GM19193 (cell line): ENCODE measurements at regions not wholly inside any gene's neighbourhood (a gene's known extent, or its start where the extent isn't known, plus 50 kb on each side); places are given as distances from the start of the nearest gene placed in this dataset.

Experiments
- POLR2A ChIP-seq: IDR thresholded peaks from 4 replicates; pipeline ENCODE4 v1.6.1; 2011; ENCODE audit not compliant: insufficient read depth, insufficient read length; ENCODE audit errors: extremely low read depth

- no peak for TF ChIP-seq POLR2A
Measured at GRCh38 chr5:167608390-167609272, 682.8 kb upstream of the WWC1 start.

- TF ChIP-seq POLR2A: no peak
Measured at GRCh38 chr5:167614294-167615021, 677.0 kb upstream of the WWC1 start.

- TF ChIP-seq POLR2A: no peak
Measured at GRCh38 chr5:167616043-167616890, 675.2 kb upstream of the WWC1 start.

- no peak for TF ChIP-seq POLR2A
Measured at GRCh38 chr5:167623354-167623753, 668.1 kb upstream of the WWC1 start.

- TF ChIP-seq POLR2A: no peak
Measured at GRCh38 chr5:167624053-167624452, 667.4 kb upstream of the WWC1 start.

- TF ChIP-seq POLR2A: no peak
Measured at GRCh38 chr5:167626341-167627123, 664.9 kb upstream of the WWC1 start.

- TF ChIP-seq POLR2A: no peak
Measured at GRCh38 chr5:167629634-167630033, 661.8 kb upstream of the WWC1 start.

GRCh38 chr5:167631191-167631590, 660.3 kb upstream of the WWC1 start:
- no peak for TF ChIP-seq POLR2A

- no peak for TF ChIP-seq POLR2A
Measured at GRCh38 chr5:167633114-167633513, 658.3 kb upstream of the WWC1 start.

- no peak for TF ChIP-seq POLR2A
Measured at GRCh38 chr5:167633931-167634341, 657.5 kb upstream of the WWC1 start.

- TF ChIP-seq POLR2A: no peak
Measured at GRCh38 chr5:167634432-167634831, 657.0 kb upstream of the WWC1 start.

- no peak for TF ChIP-seq POLR2A
Measured at GRCh38 chr5:167638816-167639215, 652.6 kb upstream of the WWC1 start.

- TF ChIP-seq POLR2A: no peak
Measured at GRCh38 chr5:167639273-167639672, 652.2 kb upstream of the WWC1 start.

- no peak for TF ChIP-seq POLR2A
Measured at GRCh38 chr5:167639766-167640165, 651.7 kb upstream of the WWC1 start.
